GM12865 (cell line): ENCODE measurements at regions not wholly inside any gene's neighbourhood (a gene's known extent, or its start where the extent isn't known, plus 50 kb on each side); places are given as distances from the start of the nearest gene placed in this dataset.

ENCODE experiments used
- DNase-seq: peaks from one replicate; pipeline ENCODE4 v3.0.0; 2010; ENCODE audit warnings: low read depth
- H3K4me3 ChIP-seq: 2 replicates; pipeline ENCODE4 v1.5.1; 2011; ENCODE audit warnings: mild to moderate bottlenecking, low read depth, low read length, control low read depth
- TF ChIP-seq, protein P1 (sequence below): IDR thresholded peaks from 2 replicates; pipeline ENCODE4 v1.5.1; 2011; ENCODE audit warnings: low read length, control low read depth, low read depth, inconsistent platforms; ENCODE audit not compliant: insufficient read depth; ENCODE audit errors: missing control alignments

GRCh38 chr9:82571540-82571939, 491.4 kb downstream of the RASEF start:
- DNase-seq: no peak
- TF ChIP-seq, protein P1, sequence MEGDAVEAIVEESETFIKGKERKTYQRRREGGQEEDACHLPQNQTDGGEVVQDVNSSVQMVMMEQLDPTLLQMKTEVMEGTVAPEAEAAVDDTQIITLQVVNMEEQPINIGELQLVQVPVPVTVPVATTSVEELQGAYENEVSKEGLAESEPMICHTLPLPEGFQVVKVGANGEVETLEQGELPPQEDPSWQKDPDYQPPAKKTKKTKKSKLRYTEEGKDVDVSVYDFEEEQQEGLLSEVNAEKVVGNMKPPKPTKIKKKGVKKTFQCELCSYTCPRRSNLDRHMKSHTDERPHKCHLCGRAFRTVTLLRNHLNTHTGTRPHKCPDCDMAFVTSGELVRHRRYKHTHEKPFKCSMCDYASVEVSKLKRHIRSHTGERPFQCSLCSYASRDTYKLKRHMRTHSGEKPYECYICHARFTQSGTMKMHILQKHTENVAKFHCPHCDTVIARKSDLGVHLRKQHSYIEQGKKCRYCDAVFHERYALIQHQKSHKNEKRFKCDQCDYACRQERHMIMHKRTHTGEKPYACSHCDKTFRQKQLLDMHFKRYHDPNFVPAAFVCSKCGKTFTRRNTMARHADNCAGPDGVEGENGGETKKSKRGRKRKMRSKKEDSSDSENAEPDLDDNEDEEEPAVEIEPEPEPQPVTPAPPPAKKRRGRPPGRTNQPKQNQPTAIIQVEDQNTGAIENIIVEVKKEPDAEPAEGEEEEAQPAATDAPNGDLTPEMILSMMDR: no peak
- H3K4me3 ChIP-seq: no peak overlapping the region

GRCh38 chr9:82572146-82572545, 490.8 kb downstream of the RASEF start:
- H3K4me3 ChIP-seq: no peak overlapping the region
- DNase-seq: no peak
- TF ChIP-seq, protein P1: no peak

GRCh38 chr9:82574911-82575310, 488.0 kb downstream of the RASEF start:
- no peak overlapping the region for H3K4me3 ChIP-seq
- TF ChIP-seq, protein P1: no peak
- DNase-seq: no peak

- H3K4me3 ChIP-seq: no peak overlapping the region
- TF ChIP-seq, protein P1: no peak
- DNase-seq: no peak
These were observed 482.0 kb downstream of the RASEF start for GRCh38 chr9:82580921-82581320.

- H3K4me3 ChIP-seq: no peak overlapping the region
- TF ChIP-seq, protein P1: no peak
- DNase-seq: no peak
These were observed 481.4 kb downstream of the RASEF start for GRCh38 chr9:82581516-82581915.

DNA sequence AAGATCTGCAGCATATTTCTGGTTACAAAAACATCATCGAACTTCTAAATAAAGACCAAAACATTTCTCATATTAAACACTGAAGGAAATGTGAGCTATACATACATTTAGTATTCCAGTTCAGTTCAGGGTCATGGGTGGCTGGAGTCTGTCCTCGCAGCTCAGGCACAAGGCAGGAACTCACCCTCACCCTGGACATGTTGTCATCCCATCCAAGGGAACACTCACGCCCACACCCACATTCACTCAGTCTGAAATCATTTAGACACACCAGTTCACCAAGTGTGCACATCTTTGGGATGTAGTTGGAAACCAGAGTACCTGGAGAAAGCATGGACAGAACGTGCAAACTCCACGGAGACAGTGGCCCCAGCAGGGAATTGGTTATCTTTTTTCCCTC, 481.0 kb downstream of the RASEF start:
- DNase-seq: no peak
- H3K4me3 ChIP-seq: no peak overlapping the region
- TF ChIP-seq, protein P1: no peak

DNA sequence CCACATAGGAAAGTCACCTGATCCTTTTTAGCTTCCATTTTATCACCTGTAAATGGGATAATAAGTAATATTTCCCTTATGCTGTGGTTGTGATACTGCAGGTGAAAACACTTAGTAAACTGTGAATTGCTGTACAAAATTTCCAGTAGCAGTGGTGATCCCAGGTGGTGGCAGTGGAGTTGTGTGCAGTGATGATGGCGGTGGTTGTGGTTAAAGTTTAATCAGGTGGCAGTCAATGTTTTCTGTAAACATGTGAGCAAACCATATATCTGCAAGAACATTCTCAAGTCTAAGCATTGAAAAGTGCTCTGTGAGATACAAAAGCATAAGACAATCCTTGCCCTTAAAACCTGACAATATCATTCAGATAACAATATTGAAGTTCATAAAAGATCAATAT, 480.2 kb downstream of the RASEF start:
- TF ChIP-seq, protein P1: no peak
- no peak overlapping the region for H3K4me3 ChIP-seq
- no peak for DNase-seq
